ENCODE measurements at regions not wholly inside any gene's neighbourhood (a gene's known extent, or its start where the extent isn't known, plus 50 kb on each side); places are given as distances from the start of the nearest gene placed in this dataset.

GRCh38 chr9:101860920-101861319 is 122.5 kb upstream of the GRIN3A start:
- H3K4me3 ChIP-seq (ENCODE audit: low read depth, low read length), result no peak overlapping the region
- no peaks in the 10 kb centered on the region for H3K36me3 ChIP-seq (ENCODE audit: control insufficient read depth, insufficient read depth, low read length)
- ChIA-PET CTCF (no interaction called here), POLR2A (no interaction called here)
- no peaks in the 10 kb centered on the region for H3K27me3 ChIP-seq (ENCODE audit: control insufficient read depth, insufficient read depth, low read length)
- no peak for DNase-seq (ENCODE audit: low read depth)
- no peak for TF ChIP-seq CTCF (IDR thresholded peaks at IDR 0.05; ENCODE audit: insufficient read depth, low read depth, low read length)

DNA sequence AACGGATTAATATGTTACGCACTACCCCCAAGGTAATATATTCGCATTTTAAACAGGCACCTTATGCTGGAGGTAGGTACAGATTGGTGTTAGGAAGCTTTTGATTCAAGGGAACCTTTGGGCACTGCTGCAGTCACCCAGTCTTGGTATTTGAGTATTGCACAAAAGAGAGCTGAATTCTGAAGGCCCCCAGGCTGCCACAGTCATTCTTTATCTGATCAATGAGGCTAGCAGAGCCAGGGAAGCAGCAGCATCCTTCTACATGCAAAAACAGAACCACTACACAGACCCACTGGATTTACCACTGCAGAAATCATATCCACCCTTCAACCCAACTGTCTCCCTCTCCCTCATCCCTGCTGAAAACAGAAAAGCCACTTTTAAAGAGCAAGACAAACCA is 121.2 kb upstream of the GRIN3A start:
- H3K4me3 ChIP-seq (ENCODE audit: low read depth, low read length), result no peak overlapping the region
- no peak for DNase-seq (ENCODE audit: low read depth)
- TF ChIP-seq CTCF (IDR thresholded peaks at IDR 0.05; ENCODE audit: insufficient read depth, low read depth, low read length), result no peak
- ChIA-PET CTCF (no interaction called here), POLR2A (no interaction called here)
- H3K27me3 ChIP-seq (ENCODE audit: control insufficient read depth, insufficient read depth, low read length), result no peaks in the 10 kb centered on the region
- H3K36me3 ChIP-seq (ENCODE audit: control insufficient read depth, insufficient read depth, low read length), result no peaks in the 10 kb centered on the region

GRCh38 chr9:101858026-101858425 is 119.6 kb upstream of the GRIN3A start:
- Histone ChIP-seq H3K36me3 (ENCODE audit: control insufficient read depth, insufficient read depth, low read length) (no peaks in the 10 kb centered on the region), H3K27me3 (ENCODE audit: control insufficient read depth, insufficient read depth, low read length) (no peaks in the 10 kb centered on the region), H3K4me3 (ENCODE audit: low read depth, low read length) (no peak overlapping the region)
- POLR2A ChIA-PET, result no interaction called here
- no peak for TF ChIP-seq CTCF (IDR thresholded peaks at IDR 0.05; ENCODE audit: insufficient read depth, low read depth, low read length)
- no peak for DNase-seq (ENCODE audit: low read depth)
- CTCF ChIA-PET, result no interaction called here

- ChIA-PET CTCF (no interaction called here), POLR2A (no interaction called here)
- no peak overlapping the region for H3K4me3 ChIP-seq (ENCODE audit: low read depth, low read length)
- H3K36me3 ChIP-seq (ENCODE audit: control insufficient read depth, insufficient read depth, low read length), result no peaks in the 10 kb centered on the region
- no peaks in the 10 kb centered on the region for H3K27me3 ChIP-seq (ENCODE audit: control insufficient read depth, insufficient read depth, low read length)
- no peak for TF ChIP-seq CTCF (IDR thresholded peaks at IDR 0.05; ENCODE audit: insufficient read depth, low read depth, low read length)
- DNase-seq (ENCODE audit: low read depth), result no peak
Measured at GRCh38 chr9:101849102-101849707, 110.8 kb upstream of the GRIN3A start.

GRCh38 chr9:101848485-101848919 is 110.1 kb upstream of the GRIN3A start:
- DNase-seq (ENCODE audit: low read depth), result no peak
- ChIA-PET POLR2A (no interaction called here), CTCF (no interaction called here)
- no peaks in the 10 kb centered on the region for H3K36me3 ChIP-seq (ENCODE audit: control insufficient read depth, insufficient read depth, low read length)
- no peaks in the 10 kb centered on the region for H3K27me3 ChIP-seq (ENCODE audit: control insufficient read depth, insufficient read depth, low read length)
- no peak overlapping the region for H3K4me3 ChIP-seq (ENCODE audit: low read depth, low read length)
- TF ChIP-seq CTCF (IDR thresholded peaks at IDR 0.05; ENCODE audit: insufficient read depth, low read depth, low read length), result no peak

All from BJ (cell line).